DOHH2 (cell line): ENCODE measurements at regions not wholly inside any gene's neighbourhood (a gene's known extent, or its start where the extent isn't known, plus 50 kb on each side); places are given as distances from the start of the nearest gene placed in this dataset.

Experiments
- H3F3A ChIP-seq: fragments of 200-600 bp; sonication (generic), shearing (Covaris generic); 2 replicates; pipeline ENCODE4 v1.6.0; 2016; ENCODE audit warnings: antibody characterized with exemption, mild to moderate bottlenecking; ENCODE audit not compliant: control insufficient read depth, insufficient read depth
- H3K27ac ChIP-seq: fragments of 200-600 bp; sonication (generic); 2 replicates; pipeline ENCODE4 v1.5.1; 2014; ENCODE audit warnings: low read depth, mild to moderate bottlenecking, low read length, moderate library complexity
- H3K27me3 ChIP-seq: fragments of 200-600 bp; sonication (generic); 2 replicates; pipeline ENCODE4 v1.6.1; 2014; ENCODE audit warnings: mild to moderate bottlenecking, low read length, mixed read lengths; ENCODE audit not compliant: control insufficient read depth
- H3K36me3 ChIP-seq: fragments of 200-600 bp; sonication (generic); 2 replicates; pipeline ENCODE4 v1.6.1; 2014; ENCODE audit warnings: mild to moderate bottlenecking, low read length, moderate library complexity, mixed read lengths; ENCODE audit not compliant: control insufficient read depth
- H3K4me1 ChIP-seq: fragments of 200-600 bp; sonication (generic); 2 replicates; pipeline ENCODE4 v1.6.1; 2014; ENCODE audit warnings: mild to moderate bottlenecking, low read length, mixed read lengths; ENCODE audit not compliant: control insufficient read depth
- H3K4me2 ChIP-seq: fragments of 200-600 bp; sonication (generic); 2 replicates; pipeline ENCODE4 v1.6.0; 2014; ENCODE audit warnings: mild to moderate bottlenecking, low read length, moderate library complexity
- H3K4me3 ChIP-seq: fragments of 200-600 bp; sonication (generic); 2 replicates; pipeline ENCODE4 v1.5.1; 2014; ENCODE audit warnings: mild to moderate bottlenecking, low read length, mixed read lengths
- H3K79me2 ChIP-seq: fragments of 200-600 bp; sonication (generic); 2 replicates; pipeline ENCODE4 v1.6.1; 2014; ENCODE audit warnings: mild to moderate bottlenecking, low read length, mixed read lengths; ENCODE audit not compliant: control insufficient read depth
- H3K9me2 ChIP-seq: fragments of 200-600 bp; sonication (generic); replicated peaks from 2 replicates; pipeline ENCODE4 v1.6.1; 2014; ENCODE audit warnings: mild to moderate bottlenecking, low read length, mixed read lengths; ENCODE audit not compliant: control insufficient read depth
- H3K9me3 ChIP-seq: fragments of 200-600 bp; sonication (generic); 2 replicates; pipeline ENCODE4 v1.6.1; 2014; ENCODE audit warnings: antibody characterized with exemption, low read length, mixed read lengths; ENCODE audit not compliant: control insufficient read depth, insufficient read depth
- H4K20me1 ChIP-seq: fragments of 200-600 bp; sonication (generic); 2 replicates; pipeline ENCODE4 v1.6.0; 2014; ENCODE audit warnings: low read depth, mild to moderate bottlenecking, antibody characterized with exemption, low read length, moderate library complexity; ENCODE audit not compliant: control insufficient read depth, insufficient read depth
- CTCF ChIP-seq: fragments of 200-600 bp; sonication (generic); IDR thresholded peaks from one replicate; pipeline ENCODE4 v1.5.1; 2014; ENCODE audit warnings: antibody characterized with exemption, mild to moderate bottlenecking, low read depth, low read length; ENCODE audit not compliant: poor library complexity, severe bottlenecking
- EZH2phosphoT487 ChIP-seq: fragments of 200-600 bp; sonication (generic); IDR thresholded peaks from 2 replicates; pipeline ENCODE4 v1.6.1; 2017; ENCODE audit warnings: borderline replicate concordance, mild to moderate bottlenecking, antibody characterized with exemption, low read length, moderate library complexity, mixed read lengths

DNA sequence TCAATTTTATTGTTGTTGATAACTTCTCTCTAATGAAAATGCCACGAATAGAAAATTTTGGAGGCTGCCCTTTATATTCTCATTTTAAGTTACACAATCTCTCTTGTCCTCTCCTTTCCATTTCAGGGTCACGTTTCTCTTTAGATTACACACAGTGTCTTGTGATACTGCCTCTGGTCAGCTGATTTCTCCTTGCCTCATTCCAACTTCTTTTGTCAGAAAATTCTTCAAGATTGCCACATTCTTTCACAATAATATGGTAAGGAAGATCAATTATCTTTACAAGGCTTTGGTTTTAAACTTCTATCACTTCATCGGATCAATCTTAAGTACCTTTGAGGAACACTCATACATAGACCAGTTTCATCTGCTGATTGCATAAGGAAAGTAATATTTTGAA lies 370.3 kb downstream of the RFPL4B start:
- H3K27me3 ChIP-seq, result no peaks in the 10 kb centered on the region
- H3K27ac ChIP-seq, result no peak overlapping the region
- TF ChIP-seq CTCF (no peak), EZH2phosphoT487 (no peak)
- H4K20me1 ChIP-seq, result no peaks in the 10 kb centered on the region
- H3K4me1 ChIP-seq, result no peaks in the 10 kb centered on the region
- no peaks in the 10 kb centered on the region for H3K9me2 ChIP-seq
- no peaks in the 10 kb centered on the region for H3K9me3 ChIP-seq
- no peaks in the 10 kb centered on the region for H3F3A ChIP-seq
- H3K4me2 ChIP-seq, result no peak overlapping the region
- no peaks in the 10 kb centered on the region for H3K36me3 ChIP-seq
- H3K4me3 ChIP-seq, result no peak overlapping the region
- H3K79me2 ChIP-seq, result no peaks in the 10 kb centered on the region

GRCh38 chr6:112717856-112718255 lies 370.7 kb downstream of the RFPL4B start:
- no peaks in the 10 kb centered on the region for H3K9me2 ChIP-seq
- H3F3A ChIP-seq, result no peaks in the 10 kb centered on the region
- no peaks in the 10 kb centered on the region for H3K79me2 ChIP-seq
- H3K4me2 ChIP-seq, result no peak overlapping the region
- no peaks in the 10 kb centered on the region for H3K27me3 ChIP-seq
- no peaks in the 10 kb centered on the region for H3K36me3 ChIP-seq
- no peaks in the 10 kb centered on the region for H3K9me3 ChIP-seq
- H4K20me1 ChIP-seq, result no peaks in the 10 kb centered on the region
- no peak for TF ChIP-seq EZH2phosphoT487
- TF ChIP-seq CTCF, result no peak
- H3K4me1 ChIP-seq, result no peaks in the 10 kb centered on the region
- H3K4me3 ChIP-seq, result no peak overlapping the region
- no peak overlapping the region for H3K27ac ChIP-seq

DNA sequence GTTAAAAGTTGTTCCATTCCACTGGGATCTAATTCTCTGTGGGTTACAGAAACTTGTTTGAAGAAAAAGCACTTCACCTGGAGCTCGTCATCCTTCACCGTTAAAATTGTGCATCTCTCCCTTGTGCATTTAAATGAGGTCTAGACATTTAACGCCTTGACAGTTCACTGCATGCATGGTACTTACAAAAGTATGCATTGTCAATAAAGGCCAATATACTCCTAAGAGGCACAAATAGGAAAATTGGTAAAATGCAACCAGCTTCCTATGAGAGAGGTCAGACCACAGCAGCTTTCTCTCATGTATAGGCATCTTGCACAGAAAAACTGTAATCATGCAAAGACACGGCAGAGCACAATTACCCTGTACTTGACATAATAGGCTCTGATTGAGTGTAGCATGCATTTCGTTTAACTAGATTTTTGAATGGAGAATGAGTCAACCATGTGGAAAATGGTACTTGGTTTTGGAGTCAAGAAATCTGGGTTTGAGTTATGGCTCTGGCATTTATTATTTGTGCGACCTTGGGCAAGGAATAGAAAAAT lies 378.5 kb downstream of the RFPL4B start:
- TF ChIP-seq CTCF (no peak), EZH2phosphoT487 (no peak)
- Histone ChIP-seq H3K4me1 (no peaks in the 10 kb centered on the region), H3K9me2 (no peaks in the 10 kb centered on the region), H3K4me2 (no peak overlapping the region), H3F3A (no peaks in the 10 kb centered on the region), H4K20me1 (no peaks in the 10 kb centered on the region), H3K9me3 (no peaks in the 10 kb centered on the region), H3K36me3 (no peaks in the 10 kb centered on the region), H3K79me2 (no peaks in the 10 kb centered on the region), H3K27me3 (no peaks in the 10 kb centered on the region), H3K27ac (no peak overlapping the region), H3K4me3 (no peak overlapping the region)
